MCF 10A (cell line): ENCODE measurements at regions not wholly inside any gene's neighbourhood (a gene's known extent, or its start where the extent isn't known, plus 50 kb on each side); places are given as distances from the start of the nearest gene placed in this dataset.

Experiments
- BruUV-seq: library from RNA; stranded (reverse); fragments of 400-500 nt; replicated peaks from 2 replicates; lab custom pipeline; 2021; lab: Mats Ljungman, UMichigan
- CTCF ChIA-PET: fragments of 300-600 bp; sonication (Branson Sonifier 250); formaldehyde crosslinking; extraction: SDS; loops from one replicate; lab custom pipeline; 2021; ENCODE audit warnings: antibody characterized with exemption, inconsistent platforms; lab: Yijun Ruan, JAX
- POLR2A ChIA-PET: fragments of 300-600, 350-650 bp; sonication (Branson Sonifier 250); formaldehyde crosslinking; extraction: SDS; loops from one replicate; lab custom pipeline; 2020; ENCODE audit warnings: antibody characterized with exemption, inconsistent platforms; lab: Yijun Ruan, JAX
- DNase-seq: peaks from one replicate; pipeline ENCODE4 v3.0.0-alpha.2; 2018; ENCODE audit not compliant: unreplicated experiment
- H3K27ac Mint-ChIP-seq: one replicate; pipeline ENCODE4 v1.8.0; 2022; ENCODE audit warnings: mild to moderate bottlenecking, low read depth, mixed read lengths; ENCODE audit not compliant: unreplicated experiment
- H3K27me3 Mint-ChIP-seq: one replicate; pipeline ENCODE4 v1.8.0; 2022; ENCODE audit warnings: mixed read lengths; ENCODE audit not compliant: insufficient read depth, unreplicated experiment
- H3K36me3 Mint-ChIP-seq: one replicate; pipeline ENCODE4 v1.8.0; 2022; ENCODE audit warnings: mild to moderate bottlenecking, moderate library complexity, mixed read lengths; ENCODE audit not compliant: insufficient read depth, unreplicated experiment
- H3K4me1 Mint-ChIP-seq: one replicate; pipeline ENCODE4 v1.8.0; 2022; ENCODE audit warnings: mixed read lengths; ENCODE audit not compliant: insufficient read depth, unreplicated experiment
- H3K4me3 Mint-ChIP-seq: one replicate; pipeline ENCODE4 v1.8.0; 2022; ENCODE audit warnings: mild to moderate bottlenecking, moderate library complexity, mixed read lengths; ENCODE audit not compliant: unreplicated experiment
- H3K9me3 Mint-ChIP-seq: one replicate; pipeline ENCODE4 v1.8.0; 2022; ENCODE audit warnings: mixed read lengths; ENCODE audit not compliant: unreplicated experiment
- intact Hi-C: fragments of 100-400 bp; cut with micrococcal nuclease; formaldehyde crosslinking; loops from 2 replicates; pipeline ENCODE4 v1.14.1; 2022
- TF ChIP-seq, protein P1 (sequence below): fragments of 200-600 bp; IDR thresholded peaks from one replicate; pipeline ENCODE4 v1.8.0; 2022; ENCODE audit warnings: antibody characterized with exemption, mild to moderate bottlenecking; ENCODE audit not compliant: unreplicated experiment

DNA sequence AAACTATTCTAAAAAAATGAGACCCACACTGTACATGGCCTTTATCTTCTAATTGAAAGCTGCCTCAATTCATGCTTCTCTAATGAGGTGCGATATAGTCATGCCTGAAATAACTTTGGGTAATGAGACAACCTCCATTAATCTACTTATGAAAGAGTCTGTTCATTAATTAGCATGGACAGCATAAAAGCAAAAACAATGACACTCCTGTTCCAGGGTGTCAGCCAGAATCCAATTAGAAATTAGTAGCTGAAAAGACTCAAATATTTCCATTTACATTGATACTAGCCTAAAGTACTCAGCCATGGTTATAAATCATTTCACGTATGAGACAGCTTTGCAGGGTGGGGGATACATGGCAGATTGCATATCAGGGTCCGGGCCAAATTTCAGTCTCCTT lies 288.7 kb downstream of the AKAIN1 start:
- ChIA-PET POLR2A (no interaction called here), CTCF (interaction anchor here (1.0 kb wide), 1 partner anchor 150 kb away, joined by 4 read pairs; no protein-coding TSS in a partner anchor)
- peaks cover 13% of the 10 kb centered on the region for H3K9me3 Mint-ChIP-seq
- TF ChIP-seq, protein P1, sequence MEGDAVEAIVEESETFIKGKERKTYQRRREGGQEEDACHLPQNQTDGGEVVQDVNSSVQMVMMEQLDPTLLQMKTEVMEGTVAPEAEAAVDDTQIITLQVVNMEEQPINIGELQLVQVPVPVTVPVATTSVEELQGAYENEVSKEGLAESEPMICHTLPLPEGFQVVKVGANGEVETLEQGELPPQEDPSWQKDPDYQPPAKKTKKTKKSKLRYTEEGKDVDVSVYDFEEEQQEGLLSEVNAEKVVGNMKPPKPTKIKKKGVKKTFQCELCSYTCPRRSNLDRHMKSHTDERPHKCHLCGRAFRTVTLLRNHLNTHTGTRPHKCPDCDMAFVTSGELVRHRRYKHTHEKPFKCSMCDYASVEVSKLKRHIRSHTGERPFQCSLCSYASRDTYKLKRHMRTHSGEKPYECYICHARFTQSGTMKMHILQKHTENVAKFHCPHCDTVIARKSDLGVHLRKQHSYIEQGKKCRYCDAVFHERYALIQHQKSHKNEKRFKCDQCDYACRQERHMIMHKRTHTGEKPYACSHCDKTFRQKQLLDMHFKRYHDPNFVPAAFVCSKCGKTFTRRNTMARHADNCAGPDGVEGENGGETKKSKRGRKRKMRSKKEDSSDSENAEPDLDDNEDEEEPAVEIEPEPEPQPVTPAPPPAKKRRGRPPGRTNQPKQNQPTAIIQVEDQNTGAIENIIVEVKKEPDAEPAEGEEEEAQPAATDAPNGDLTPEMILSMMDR, result no peak
- H3K36me3 Mint-ChIP-seq, result no peaks in the 10 kb centered on the region
- peaks cover 6% of the 10 kb centered on the region for H3K4me1 Mint-ChIP-seq
- no peak overlapping the region for H3K4me3 Mint-ChIP-seq
- no peaks in the 10 kb centered on the region for H3K27me3 Mint-ChIP-seq
- intact Hi-C loops, result no loop called here
- DNase-seq, result no peak
- no TSS peak for BruUV-seq
- H3K27ac Mint-ChIP-seq, result no peak overlapping the region

DNA sequence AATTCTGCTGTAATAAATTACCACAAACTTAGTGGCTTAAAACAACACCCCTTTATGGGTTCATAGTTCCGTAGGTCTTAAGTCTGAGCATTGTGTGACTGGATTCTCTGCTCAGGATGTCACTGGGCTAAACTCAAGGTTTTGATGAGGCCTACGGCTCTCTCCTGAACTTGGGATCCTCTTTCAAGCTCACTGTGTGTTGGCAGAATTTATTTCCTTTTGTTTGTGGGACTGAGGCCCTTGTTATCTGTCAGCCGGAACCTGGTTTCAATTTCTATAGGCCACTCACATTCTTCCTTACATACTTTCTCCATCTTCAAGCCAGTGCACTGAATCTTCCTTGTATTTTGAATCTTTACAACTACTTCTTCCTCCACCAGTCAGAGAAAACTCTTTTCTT lies 290.2 kb downstream of the AKAIN1 start:
- H3K4me3 Mint-ChIP-seq, result no peak overlapping the region
- H3K27me3 Mint-ChIP-seq, result no peaks in the 10 kb centered on the region
- POLR2A ChIA-PET, result no interaction called here
- H3K27ac Mint-ChIP-seq, result no peak overlapping the region
- peaks cover 13% of the 10 kb centered on the region for H3K9me3 Mint-ChIP-seq
- BruUV-seq, result no TSS peak
- TF ChIP-seq, protein P1, result no peak
- H3K4me1 Mint-ChIP-seq, result peaks cover 6% of the 10 kb centered on the region
- CTCF ChIA-PET, result no interaction called here
- DNase-seq, result no peak
- H3K36me3 Mint-ChIP-seq, result no peaks in the 10 kb centered on the region
- intact Hi-C loops, result no loop called here

DNA sequence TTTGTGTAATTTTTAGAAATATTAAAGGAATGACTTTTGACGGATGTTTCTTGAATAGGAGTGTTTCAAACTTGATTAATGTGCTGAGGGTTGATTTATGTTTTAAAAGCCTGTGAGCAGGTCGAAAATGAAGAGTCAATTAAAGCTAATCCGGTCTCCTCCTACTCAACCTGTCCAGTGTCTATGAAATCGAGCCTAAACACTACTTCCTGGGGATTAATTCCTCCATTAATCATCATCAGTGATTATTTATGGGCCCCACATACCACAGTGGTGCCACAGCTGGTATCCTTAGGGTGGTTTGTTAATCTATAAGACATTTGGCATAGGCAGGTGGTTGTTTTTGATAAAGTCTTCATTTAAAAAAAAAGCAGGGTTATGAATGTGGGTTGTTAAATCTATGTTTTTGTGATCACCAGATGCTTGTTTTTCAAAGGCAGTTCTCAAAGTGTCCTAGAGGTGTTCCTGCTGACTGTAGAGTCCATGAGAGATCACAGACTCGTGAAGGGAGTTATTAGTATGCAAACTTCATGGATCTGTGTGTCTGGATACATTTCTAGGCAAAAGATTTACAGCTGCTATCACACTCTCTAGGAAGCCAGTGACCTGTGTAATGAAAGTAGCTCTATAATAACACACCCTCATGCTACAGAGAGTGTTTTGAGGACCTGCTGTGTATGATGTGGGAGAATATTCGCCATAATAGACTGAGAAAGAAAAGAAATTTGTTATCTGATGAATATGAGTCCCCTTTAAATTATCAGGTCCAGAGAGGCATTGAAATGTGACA lies 308.6 kb downstream of the AKAIN1 start:
- Mint-ChIP-seq H3K27me3 (no peaks in the 10 kb centered on the region), H3K9me3 (peaks cover 11% of the 10 kb centered on the region), H3K27ac (no peak overlapping the region), H3K4me1 (no peaks in the 10 kb centered on the region), H3K36me3 (no peaks in the 10 kb centered on the region), H3K4me3 (no peak overlapping the region)
- ChIA-PET POLR2A (no interaction called here), CTCF (no interaction called here)
- TF ChIP-seq, protein P1, result no peak
- intact Hi-C loops, result no loop called here
- DNase-seq, result no peak
- BruUV-seq, result no TSS peak

DNA sequence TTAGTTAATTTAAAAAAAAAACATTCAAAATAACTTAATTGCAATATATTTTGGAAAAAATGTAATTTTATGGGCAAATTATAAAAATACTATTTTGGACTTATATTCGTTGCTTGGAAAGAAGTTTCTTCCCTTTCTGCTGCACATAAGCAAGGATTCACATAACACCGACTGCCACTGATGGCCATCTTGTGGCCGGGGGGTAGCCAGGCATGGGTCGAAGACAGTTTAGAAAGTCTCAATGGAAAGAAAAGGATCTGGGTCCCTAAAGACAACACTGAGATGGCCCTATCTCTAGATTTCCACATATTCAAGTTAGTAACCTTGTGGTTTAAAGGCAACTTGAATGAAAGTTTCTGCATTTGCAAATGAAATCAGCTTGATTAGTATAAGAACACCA lies 318.6 kb downstream of the AKAIN1 start:
- ChIA-PET CTCF (interaction anchor here (0.6 kb wide), 1 partner anchor 12 kb away, joined by 4 read pairs; no protein-coding TSS in a partner anchor), POLR2A (no interaction called here)
- Mint-ChIP-seq H3K4me1 (no peaks in the 10 kb centered on the region), H3K4me3 (no peak overlapping the region), H3K36me3 (no peaks in the 10 kb centered on the region), H3K27me3 (no peaks in the 10 kb centered on the region), H3K27ac (no peak overlapping the region), H3K9me3 (peaks cover 6% of the 10 kb centered on the region)
- intact Hi-C loops, result no loop called here
- no TSS peak for BruUV-seq
- no peak for DNase-seq
- TF ChIP-seq, protein P1, result no peak
